SK-N-SH (cell line): ENCODE measurements at regions not wholly inside any gene's neighbourhood (a gene's known extent, or its start where the extent isn't known, plus 50 kb on each side); places are given as distances from the start of the nearest gene placed in this dataset.
A peak's percentile ranks its signal among the peaks of the same experiment; 100 is the strongest.

Experiments used
- CTCF ChIA-PET: fragments of 300-600, 350-600 bp; formaldehyde crosslinking; extraction: SDS; loops from one replicate; lab custom pipeline; 2021; lab: Yijun Ruan, JAX
- POLR2A ChIA-PET: fragments of 350-600 bp; sonication (Branson Sonifier 250); formaldehyde crosslinking; extraction: SDS; loops from one replicate; lab custom pipeline; 2020; ENCODE audit warnings: antibody characterized with exemption, inconsistent platforms; lab: Yijun Ruan, JAX
- DNase-seq: peaks from one replicate; pipeline ENCODE4 v3.0.0; 2012
- H2AFZ ChIP-seq: fragments of 200-600 bp; sonication (generic); 2 replicates; pipeline ENCODE4 v1.8.1; 2016; ENCODE audit warnings: antibody characterized with exemption, mild to moderate bottlenecking, low read depth
- H3F3A ChIP-seq: fragments of 200-600 bp; sonication (generic); replicated peaks from 2 replicates; pipeline ENCODE3; 2016; ENCODE audit warnings: antibody characterized with exemption, mild to moderate bottlenecking; ENCODE audit not compliant: insufficient read depth
- H3K27ac ChIP-seq, 2 experiments: fragments of 200-500 bp in 1 of 2; fragments of 200-600 bp in 1 of 2; sonication (Bioruptor generic) in 1 of 2; sonication (generic), shearing (Covaris generic) in 1 of 2; 2 replicates each; pipeline versions ENCODE4 v1.5.1 to v1.6.1; 2014 to 2016; ENCODE audit warnings: low read depth in 2 of 2, inconsistent platforms in 1 of 2, low read length in 1 of 2, mild to moderate bottlenecking in 1 of 2, mixed read lengths in 1 of 2
- H3K27me3 ChIP-seq: fragments of 200-600 bp; sonication (generic), shearing (Covaris generic); 2 replicates; pipeline ENCODE4 v1.6.1; 2016; ENCODE audit warnings: mixed run types; ENCODE audit not compliant: insufficient read depth
- H3K36me3 ChIP-seq, 2 experiments: fragments of 200-500 bp in 1 of 2; fragments of 200-600 bp in 1 of 2; sonication (Bioruptor generic) in 1 of 2; sonication (generic) in 1 of 2; replicated peaks in 1 of 2; 2 replicates each; pipeline versions ENCODE3 to v1.5.1; 2014 to 2016; ENCODE audit warnings: low read length in 1 of 2, mild to moderate bottlenecking in 1 of 2; ENCODE audit not compliant: insufficient read depth in 2 of 2, control insufficient read depth in 1 of 2
- H3K4me1 ChIP-seq, 2 experiments: fragments of 200-500 bp in 1 of 2; fragments of 200-600 bp in 1 of 2; sonication (Bioruptor generic) in 1 of 2; sonication (generic), shearing (Covaris generic) in 1 of 2; 2 replicates each; pipeline versions ENCODE4 v1.5.1 to v1.6.1; 2014 to 2016; ENCODE audit warnings: low read depth in 1 of 2, low read length in 1 of 2, mixed run types in 1 of 2; ENCODE audit not compliant: insufficient read depth in 2 of 2, control insufficient read depth in 1 of 2
- H3K4me2 ChIP-seq: fragments of 200-600 bp; sonication (generic), shearing (Covaris generic); 2 replicates; pipeline ENCODE4 v1.6.1; 2017; ENCODE audit warnings: mixed run types
- H3K4me3 ChIP-seq, 2 experiments: fragments of 200-500 bp in 1 of 2; fragments of 200-600 bp in 1 of 2; sonication (Bioruptor generic) in 1 of 2; sonication (generic), shearing (Covaris generic) in 1 of 2; 2 replicates each; pipeline versions ENCODE4 v1.5.1 to v1.8.1; 2014 to 2016; ENCODE audit warnings: low read depth in 2 of 2, inconsistent platforms in 1 of 2, low read length in 1 of 2, mild to moderate bottlenecking in 1 of 2, mixed read lengths in 1 of 2, moderate library complexity in 1 of 2
- H3K79me2 ChIP-seq: fragments of 200-600 bp; sonication (generic); 2 replicates; pipeline ENCODE4 v1.8.1; 2017; ENCODE audit warnings: mild to moderate bottlenecking; ENCODE audit not compliant: insufficient read depth
- H3K9ac ChIP-seq: fragments of 200-600 bp; sonication (generic); 2 replicates; pipeline ENCODE4 v1.6.1; 2017; ENCODE audit warnings: mixed run types
- H3K9me2 ChIP-seq: fragments of 200-600 bp; sonication (generic); 2 replicates; pipeline ENCODE4 v1.6.1; 2017; ENCODE audit warnings: mixed run types
- H3K9me3 ChIP-seq: fragments of 200-600 bp; sonication (generic); 2 replicates; pipeline ENCODE4 v1.6.1; 2017; ENCODE audit warnings: mixed run types, mild to moderate bottlenecking, moderate library complexity
- H4K20me1 ChIP-seq: fragments of 200-600 bp; sonication (generic); 2 replicates; pipeline ENCODE4 v1.6.1; 2017; ENCODE audit warnings: mild to moderate bottlenecking, mixed run types; ENCODE audit not compliant: insufficient read depth
- CTCF ChIP-seq: fragments of 200-600 bp; sonication (generic); IDR thresholded peaks from 2 replicates; pipeline ENCODE4 v1.6.1; 2017; ENCODE audit warnings: antibody characterized with exemption, mild to moderate bottlenecking, moderate library complexity
- FOSL2 ChIP-seq: IDR thresholded peaks from 2 replicates; pipeline ENCODE4 v1.4.0; 2012; ENCODE audit warnings: low read depth, mild to moderate bottlenecking, moderate library complexity, borderline replicate concordance
- GABPA ChIP-seq: IDR thresholded peaks from 2 replicates; pipeline ENCODE4 v1.4.0; 2012; ENCODE audit warnings: low read depth, mild to moderate bottlenecking
- JUND ChIP-seq: IDR thresholded peaks from 2 replicates; pipeline ENCODE4 v1.4.0; 2012
- MXI1 ChIP-seq: IDR thresholded peaks from 2 replicates; pipeline ENCODE4 v1.6.1; 2012; ENCODE audit warnings: mild to moderate bottlenecking, low read depth, low read length, improper control_type of control experiment
- NRF1 ChIP-seq: IDR thresholded peaks from 2 replicates; pipeline ENCODE4 v1.6.1; 2012; ENCODE audit warnings: low read depth, mild to moderate bottlenecking, low read length
- PBX3 ChIP-seq: IDR thresholded peaks from 2 replicates; pipeline ENCODE4; 2012
- RAD21 ChIP-seq: IDR thresholded peaks from 2 replicates; pipeline ENCODE4 v1.6.1; 2012; ENCODE audit warnings: mild to moderate bottlenecking, low read length
- RCOR1 ChIP-seq: fragments of 150-350 bp; IDR thresholded peaks from 2 replicates; pipeline ENCODE4 v1.6.1; 2017; ENCODE audit warnings: antibody characterized with exemption, low read length
- SMC3 ChIP-seq: IDR thresholded peaks from 2 replicates; pipeline ENCODE4 v1.6.1; 2012; ENCODE audit warnings: low read depth, low read length, improper control_type of control experiment
- TAF1 ChIP-seq: IDR thresholded peaks from 2 replicates; pipeline ENCODE4 v1.6.1; 2012; ENCODE audit warnings: low read depth, mild to moderate bottlenecking, low read length, moderate library complexity, borderline replicate concordance
- TCF12 ChIP-seq: IDR thresholded peaks from 2 replicates; pipeline ENCODE4 v1.4.0; 2012
- YY1 ChIP-seq: IDR thresholded peaks from 2 replicates; pipeline ENCODE4 v1.4.0; 2012; ENCODE audit warnings: low read depth, mild to moderate bottlenecking
- ZBTB33 ChIP-seq: IDR thresholded peaks from 2 replicates; pipeline ENCODE4 v1.4.0; 2012; ENCODE audit warnings: low read depth, borderline replicate concordance
- WGBS: methylation state at CpG from one replicate; pipeline ENCODE4 v1.1.6; 2017; ENCODE audit warnings: low lambda C conversion rate; 5-methylcytosine and 5-hydroxymethylcytosine counted together

GRCh38 chr18:25921677-25922421, 168.6 kb downstream of the SS18 start:
- 75% methylated on average over 12 of the region's 13 CpGs for WGBS
- Histone ChIP-seq H3F3A (no peaks in the 10 kb centered on the region), H3K27me3 (no peaks in the 10 kb centered on the region; the same call in 1 of the 2 replicates), H3K79me2 (no peaks in the 10 kb centered on the region), H3K36me3 (no peaks in the 10 kb centered on the region), H3K9ac (no peak overlapping the region), H3K4me2 (no peak overlapping the region), H3K4me3 (no peak overlapping the region; a peak in 1 of 4 replicates), H4K20me1 (no peaks in the 10 kb centered on the region), H3K27ac (no peak overlapping the region), H3K9me2 (no peaks in the 10 kb centered on the region), H2AFZ (no peak overlapping the region), H3K9me3 (no peaks in the 10 kb centered on the region), H3K4me1 (no peaks in the 10 kb centered on the region)
- ChIA-PET CTCF (no interaction called here), POLR2A (no interaction called here)
- no peak for TF ChIP-seq TCF12
- TF ChIP-seq CTCF: peak; percentile 52; the same call in 1 of the 2 replicates
- TF ChIP-seq YY1: peak; percentile 67; the same call in 1 of the 2 replicates
- TF ChIP-seq MXI1: no peak
- TF ChIP-seq RAD21: peak; percentile 58
- no peak for TF ChIP-seq JUND
- no peak for TF ChIP-seq NRF1
- peak; percentile 42 for TF ChIP-seq SMC3
- DNase-seq: peak; percentile 20

- TF ChIP-seq GABPA (no peak), RCOR1 (no peak), PBX3 (no peak), TAF1 (no peak), ZBTB33 (no peak), TCF12 (no peak), CTCF (peak; percentile 26; the same call in 1 of the 2 replicates), FOSL2 (no peak)
- ChIA-PET POLR2A (no interaction called here), CTCF (interaction anchor here (0.6 kb wide), 1 partner anchor 19 kb away, joined by 3 read pairs; no protein-coding TSS in a partner anchor)
- Histone ChIP-seq H3K27me3 (no peaks in the 10 kb centered on the region; the same call in 1 of the 2 replicates), H3K27ac (no peak overlapping the region), H3K4me2 (no peak overlapping the region), H3K79me2 (no peaks in the 10 kb centered on the region), H3K9ac (no peak overlapping the region), H3K4me1 (no peaks in the 10 kb centered on the region), H3K36me3 (no peaks in the 10 kb centered on the region), H4K20me1 (no peaks in the 10 kb centered on the region), H3K9me2 (no peaks in the 10 kb centered on the region), H3K4me3 (no peak overlapping the region), H2AFZ (no peak overlapping the region), H3F3A (no peaks in the 10 kb centered on the region), H3K9me3 (no peaks in the 10 kb centered on the region)
- WGBS: 36% methylated on average over 4 of the region's 4 CpGs
- DNase-seq: no peak
These were observed 174.5 kb downstream of the SS18 start for GRCh38 chr18:25915907-25916306.
